Neural crest cell (in vitro differentiated cells): ENCODE measurements at regions not wholly inside any gene's neighbourhood (a gene's known extent, or its start where the extent isn't known, plus 50 kb on each side); places are given as distances from the start of the nearest gene placed in this dataset.

Experiments
- DNase-seq: peaks from one replicate; pipeline ENCODE4 v3.0.0; 2021; ENCODE audit warnings: low read depth, mixed read lengths, low spot score
- H3K27ac Mint-ChIP-seq: one replicate; pipeline ENCODE4 v1.8.0; 2021; ENCODE audit warnings: mild to moderate bottlenecking, mixed read lengths; ENCODE audit not compliant: unreplicated experiment
- H3K27me3 Mint-ChIP-seq: 2 replicates; pipeline ENCODE4 v1.8.0; 2021; ENCODE audit warnings: low read depth, mild to moderate bottlenecking, mixed read lengths
- H3K36me3 Mint-ChIP-seq: 2 replicates; pipeline ENCODE4 v1.8.0; 2021; ENCODE audit warnings: low read depth, mild to moderate bottlenecking, mixed read lengths
- H3K4me1 Mint-ChIP-seq: 2 replicates; pipeline ENCODE4 v1.8.0; 2021; ENCODE audit warnings: mixed read lengths
- H3K4me3 Mint-ChIP-seq: one replicate; pipeline ENCODE4 v1.8.0; 2021; ENCODE audit warnings: mild to moderate bottlenecking, mixed read lengths
- H3K9me3 Mint-ChIP-seq: 2 replicates; pipeline ENCODE4 v1.8.0; 2021; ENCODE audit warnings: mixed read lengths
- CTCF ChIP-seq: fragments of 200-600 bp; sonication (generic); conservative IDR thresholded peaks from 2 replicates; pipeline ENCODE4 v1.5.0; 2021; ENCODE audit warnings: antibody characterized with exemption, mild to moderate bottlenecking

- TF ChIP-seq CTCF = no peak
- peaks cover 17% of the 10 kb centered on the region for H3K27me3 Mint-ChIP-seq
- H3K9me3 Mint-ChIP-seq = peaks cover 4% of the 10 kb centered on the region
- no peak overlapping the region for H3K27ac Mint-ChIP-seq
- H3K36me3 Mint-ChIP-seq = no peaks in the 10 kb centered on the region
- H3K4me3 Mint-ChIP-seq = no peak overlapping the region
- H3K4me1 Mint-ChIP-seq = no peaks in the 10 kb centered on the region
- DNase-seq = no peak
Observed at GRCh38 chr20:39356908-39357307, 394.8 kb downstream of the DHX35 start.

- DNase-seq = no peak
- H3K27me3 Mint-ChIP-seq = peaks cover 9% of the 10 kb centered on the region
- H3K4me1 Mint-ChIP-seq = no peaks in the 10 kb centered on the region
- no peak overlapping the region for H3K27ac Mint-ChIP-seq
- H3K9me3 Mint-ChIP-seq = peaks cover 15% of the 10 kb centered on the region
- peaks cover 3% of the 10 kb centered on the region for H3K36me3 Mint-ChIP-seq
- TF ChIP-seq CTCF = no peak
- H3K4me3 Mint-ChIP-seq = no peak overlapping the region
Observed at GRCh38 chr20:39349240-39349639, 387.1 kb downstream of the DHX35 start.

GRCh38 chr20:39347626-39348025, 385.5 kb downstream of the DHX35 start:
- TF ChIP-seq CTCF = no peak
- H3K4me1 Mint-ChIP-seq = no peaks in the 10 kb centered on the region
- H3K36me3 Mint-ChIP-seq = peaks cover 3% of the 10 kb centered on the region
- peaks cover 3% of the 10 kb centered on the region for H3K27me3 Mint-ChIP-seq
- DNase-seq = no peak
- H3K27ac Mint-ChIP-seq = no peak overlapping the region
- no peak overlapping the region for H3K4me3 Mint-ChIP-seq
- H3K9me3 Mint-ChIP-seq = peaks cover 15% of the 10 kb centered on the region

- no peaks in the 10 kb centered on the region for H3K9me3 Mint-ChIP-seq
- H3K27me3 Mint-ChIP-seq = no peaks in the 10 kb centered on the region
- no peak overlapping the region for H3K27ac Mint-ChIP-seq
- H3K4me1 Mint-ChIP-seq = no peaks in the 10 kb centered on the region
- TF ChIP-seq CTCF = no peak
- no peaks in the 10 kb centered on the region for H3K36me3 Mint-ChIP-seq
- H3K4me3 Mint-ChIP-seq = no peak overlapping the region
- no peak for DNase-seq
Observed at GRCh38 chr20:39342463-39342862, 380.3 kb downstream of the DHX35 start.

GRCh38 chr20:39338469-39339376, 376.6 kb downstream of the DHX35 start:
- H3K27ac Mint-ChIP-seq = peak overlapping the region; percentile 29
- no peak overlapping the region for H3K4me3 Mint-ChIP-seq
- no peaks in the 10 kb centered on the region for H3K9me3 Mint-ChIP-seq
- H3K4me1 Mint-ChIP-seq = no peaks in the 10 kb centered on the region
- no peak for DNase-seq
- no peak for TF ChIP-seq CTCF
- H3K27me3 Mint-ChIP-seq = no peaks in the 10 kb centered on the region
- no peaks in the 10 kb centered on the region for H3K36me3 Mint-ChIP-seq
